H9 (cell line): ENCODE measurements at regions not wholly inside any gene's neighbourhood (a gene's known extent, or its start where the extent isn't known, plus 50 kb on each side); places are given as distances from the start of the nearest gene placed in this dataset.

ENCODE experiments used
- DNase-seq: peaks from one replicate; pipeline ENCODE4 v3.0.0-alpha.2; 2017
- H2AFZ ChIP-seq: one replicate; pipeline ENCODE4 v1.6.1; 2013; ENCODE audit warnings: mild to moderate bottlenecking, low read length, control low read depth, moderate library complexity
- H2AK5ac ChIP-seq: 2 replicates; pipeline ENCODE4 v1.6.1; 2013; ENCODE audit warnings: low read length, control low read depth, mixed read lengths; ENCODE audit not compliant: insufficient read length
- H2BK120ac ChIP-seq: one replicate; pipeline ENCODE4 v1.6.1; 2013; ENCODE audit warnings: low read depth, mild to moderate bottlenecking, low read length, control low read depth, inconsistent platforms; ENCODE audit not compliant: poor library complexity, severe bottlenecking
- H2BK12ac ChIP-seq: 2 replicates; pipeline ENCODE4 v1.6.1; 2013; ENCODE audit warnings: low read length, control low read depth, mixed read lengths, low read depth; ENCODE audit not compliant: insufficient read length
- H2BK15ac ChIP-seq: 2 replicates; pipeline ENCODE4 v1.6.1; 2013; ENCODE audit warnings: low read depth, low read length, control low read depth
- H2BK20ac ChIP-seq: one replicate; pipeline ENCODE4 v1.6.1; 2013; ENCODE audit warnings: low read depth, mild to moderate bottlenecking, low read length, control low read depth, inconsistent platforms; ENCODE audit not compliant: poor library complexity, severe bottlenecking
- H2BK5ac ChIP-seq: 2 replicates; pipeline ENCODE4 v1.6.1; 2013; ENCODE audit warnings: low read length, control low read depth, mixed read lengths; ENCODE audit not compliant: insufficient read length
- H3K14ac ChIP-seq: 2 replicates; pipeline ENCODE4 v1.6.1; 2013; ENCODE audit warnings: low read length, control low read depth; ENCODE audit not compliant: insufficient read depth
- H3K18ac ChIP-seq: 2 replicates; pipeline ENCODE4 v1.6.1; 2013; ENCODE audit warnings: low read depth, mild to moderate bottlenecking, mixed read lengths, low read length, control low read depth; ENCODE audit not compliant: insufficient read length
- H3K23ac ChIP-seq: 2 replicates; pipeline ENCODE4 v1.6.1; 2013; ENCODE audit warnings: low read length, control low read depth, mixed read lengths, low read depth; ENCODE audit not compliant: insufficient read length
- H3K23me2 ChIP-seq: 2 replicates; pipeline ENCODE4 v1.6.1; 2013; ENCODE audit warnings: low read depth, mild to moderate bottlenecking, mixed read lengths, low read length, control low read depth; ENCODE audit not compliant: insufficient read length, poor library complexity, severe bottlenecking
- H3K27ac ChIP-seq: 2 replicates; pipeline ENCODE4 v1.5.1; 2013; ENCODE audit warnings: low read length, control low read depth, mixed read lengths, low read depth; ENCODE audit not compliant: insufficient read length
- H3K27me3 ChIP-seq: 2 replicates; pipeline ENCODE4 v1.6.1; 2013; ENCODE audit warnings: low read length, control low read depth, inconsistent platforms; ENCODE audit not compliant: insufficient read depth
- H3K4ac ChIP-seq: 2 replicates; pipeline ENCODE4 v1.6.1; 2013; ENCODE audit warnings: low read depth, mild to moderate bottlenecking, control low read depth, inconsistent platforms, low read length, moderate library complexity
- H3K4me1 ChIP-seq: 2 replicates; pipeline ENCODE4 v1.6.1; 2013; ENCODE audit warnings: low read length, control low read depth, inconsistent platforms; ENCODE audit not compliant: insufficient read depth
- H3K4me2 ChIP-seq: 2 replicates; pipeline ENCODE4 v1.6.1; 2013; ENCODE audit warnings: low read length, control low read depth, mixed read lengths; ENCODE audit not compliant: insufficient read length, insufficient read depth
- H3K56ac ChIP-seq: 2 replicates; pipeline ENCODE4 v1.6.1; 2013; ENCODE audit warnings: low read depth, mild to moderate bottlenecking, mixed read lengths, low read length, control low read depth; ENCODE audit not compliant: insufficient read length
- H3K79me1 ChIP-seq: 2 replicates; pipeline ENCODE4 v1.6.1; 2013; ENCODE audit warnings: low read depth, mild to moderate bottlenecking, moderate library complexity, low read length, control low read depth, inconsistent platforms; ENCODE audit not compliant: insufficient read depth, poor library complexity, severe bottlenecking
- H3K79me2 ChIP-seq: 2 replicates; pipeline ENCODE4 v1.6.1; 2013; ENCODE audit warnings: low read length, control low read depth, inconsistent platforms; ENCODE audit not compliant: insufficient read depth
- H3K9ac ChIP-seq: 2 replicates; pipeline ENCODE4 v1.6.1; 2013; ENCODE audit warnings: low read length, control low read depth, mixed read lengths; ENCODE audit not compliant: insufficient read length; ENCODE audit errors: extremely low read depth
- H3K9me3 ChIP-seq: one replicate; pipeline ENCODE4 v1.6.1; 2013; ENCODE audit warnings: low read depth, low read length, inconsistent platforms; ENCODE audit not compliant: control insufficient read depth
- H3T11ph ChIP-seq: one replicate; pipeline ENCODE4 v1.6.1; 2013; ENCODE audit warnings: mild to moderate bottlenecking, low read length, control low read depth, inconsistent platforms
- H4K20me1 ChIP-seq: one replicate; pipeline ENCODE4 v1.6.1; 2013; ENCODE audit not compliant: control insufficient read depth, insufficient read length, insufficient read depth
- H4K5ac ChIP-seq: 2 replicates; pipeline ENCODE4 v1.6.1; 2013; ENCODE audit warnings: low read depth, mild to moderate bottlenecking, mixed read lengths, low read length, control low read depth; ENCODE audit not compliant: insufficient read length
- H4K8ac ChIP-seq: replicated peaks from 2 replicates; pipeline ENCODE4 v1.6.1; 2013; ENCODE audit warnings: low read length, control low read depth, mixed read lengths, low read depth; ENCODE audit not compliant: insufficient read length
- H4K91ac ChIP-seq: 2 replicates; pipeline ENCODE4 v1.6.1; 2013; ENCODE audit warnings: low read depth, mild to moderate bottlenecking, moderate library complexity, mixed read lengths, low read length, control low read depth; ENCODE audit not compliant: insufficient read length
- H3K27ac Mint-ChIP-seq, 3 experiments: 2 replicates in 2 of 3; 3 replicates in 1 of 3; pipeline ENCODE4 v1.8.0; 2020 to 2021; ENCODE audit warnings: mixed read lengths in 3 of 3, mild to moderate bottlenecking in 1 of 3, moderate library complexity in 1 of 3
- H3K27me3 Mint-ChIP-seq: 2 replicates; pipeline ENCODE4 v1.8.0; 2021; ENCODE audit warnings: low read depth, mild to moderate bottlenecking, moderate library complexity, mixed read lengths
- H3K36me3 Mint-ChIP-seq, 3 experiments: 2 replicates in 2 of 3; 3 replicates in 1 of 3; pipeline ENCODE4 v1.8.0; 2020 to 2021; ENCODE audit warnings: low read depth in 3 of 3, mixed read lengths in 3 of 3; ENCODE audit not compliant: insufficient read depth in 1 of 3
- H3K4me1 Mint-ChIP-seq, 2 experiments: 2 replicates each; pipeline ENCODE4 v1.8.0; 2020; ENCODE audit warnings: mixed read lengths in 2 of 2
- H3K4me3 Mint-ChIP-seq, 2 experiments: 2 replicates in 1 of 2; 3 replicates in 1 of 2; pipeline ENCODE4 v1.8.0; 2020 to 2021; ENCODE audit warnings: mild to moderate bottlenecking in 2 of 2, mixed read lengths in 2 of 2, moderate library complexity in 1 of 2
- H3K9me3 Mint-ChIP-seq, 2 experiments: 2 replicates in 1 of 2; 3 replicates in 1 of 2; pipeline ENCODE4 v1.8.0; 2020; ENCODE audit warnings: mild to moderate bottlenecking in 2 of 2, mixed read lengths in 2 of 2, moderate library complexity in 1 of 2
- CTCF ChIP-seq: fragments of 200-600 bp; sonication (generic); conservative IDR thresholded peaks from 3 replicates; pipeline ENCODE4 v1.8.0; 2021; ENCODE audit warnings: antibody characterized with exemption, mild to moderate bottlenecking
- WGBS: extraction: QIAGEN DNeasy Blood & Tissue Kit; methylation state at CpG from one replicate; pipeline ENCODE4 v1.1.7; 2013; ENCODE audit warnings: missing lambda C conversion rate, low lambda C conversion rate, mixed read lengths; ENCODE audit not compliant: insufficient read length; ENCODE audit errors: extremely low coverage; 5-methylcytosine and 5-hydroxymethylcytosine counted together

GRCh38 chr7:118855290-118855689, 630.8 kb downstream of the ANKRD7 start:
- no peaks in the 10 kb centered on the region for H3K27me3 Mint-ChIP-seq
- Histone ChIP-seq H3K79me1 (no peaks in the 10 kb centered on the region), H3K9ac (no peak overlapping the region), H3K23ac (no peak overlapping the region), H3K18ac (no peak overlapping the region), H2AK5ac (no peak overlapping the region), H3K4me1 (no peaks in the 10 kb centered on the region), H2BK12ac (no peak overlapping the region), H3K23me2 (no peaks in the 10 kb centered on the region), H3K27me3 (no peaks in the 10 kb centered on the region), H2AFZ (no peak overlapping the region), H3K9me3 (no peaks in the 10 kb centered on the region), H3K4ac (no peak overlapping the region), H3K4me2 (no peak overlapping the region), H3K56ac (no peak overlapping the region), H2BK20ac (no peak overlapping the region), H4K20me1 (no peaks in the 10 kb centered on the region), H4K5ac (no peak overlapping the region), H3K79me2 (no peaks in the 10 kb centered on the region), H4K8ac (no peak overlapping the region), H3T11ph (no peak overlapping the region), H4K91ac (no peak overlapping the region), H2BK120ac (no peak overlapping the region), H3K27ac (no peak overlapping the region), H2BK15ac (no peak overlapping the region), H3K14ac (no peak overlapping the region), H2BK5ac (no peak overlapping the region)
- H3K4me3 Mint-ChIP-seq, result no peak overlapping the region
- WGBS, result no CpG with 5 or more reads among the region's 3 CpGs
- no peak overlapping the region for H3K27ac Mint-ChIP-seq
- peaks cover 0 to 3% (median 0%) of the 10 kb centered on the region in 3 experiments; a peak in 1 of 7 replicates for H3K36me3 Mint-ChIP-seq
- no peak for TF ChIP-seq CTCF
- peaks cover 3% of the 10 kb centered on the region in 2 experiments; a peak in 1 of 4 replicates for H3K4me1 Mint-ChIP-seq
- H3K9me3 Mint-ChIP-seq, result peaks cover 5 to 9% of the 10 kb centered on the region in 2 experiments; a peak in 3 of 5 replicates
- no peak for DNase-seq
